ENCODE measurements at regions not wholly inside any gene's neighbourhood (a gene's known extent, or its start where the extent isn't known, plus 50 kb on each side); places are given as distances from the start of the nearest gene placed in this dataset.
"Not testable (repeated sequence)": the region's sequence is repeated elsewhere in the genome, so short reads cannot be mapped to it uniquely, and the experiment has no call there.

- Histone ChIP-seq H3K36me3 (ENCODE audit: control insufficient read depth, insufficient read depth, low read length) (no peaks in the 10 kb centered on the region), H3K27me3 (ENCODE audit: control insufficient read depth, insufficient read depth, low read length) (peaks cover 4% of the 10 kb centered on the region), H3K4me3 (ENCODE audit: low read length) (no peak overlapping the region), H3K9me3 (ENCODE audit: control insufficient read depth, low read depth, low read length) (no peaks in the 10 kb centered on the region), H3K27ac (ENCODE audit: low read length) (no peak overlapping the region), H3K4me1 (ENCODE audit: control insufficient read depth, insufficient read depth, low read length) (no peaks in the 10 kb centered on the region)
- WGBS (ENCODE audit: insufficient coverage, low lambda C conversion rate): no CpG with 5 or more reads among the region's 2 CpGs
- DNase-seq: no peak
Observed at GRCh38 chr7:27430105-27430504, 187.5 kb downstream of the EVX1 start.

- Histone ChIP-seq H3K4me3 (ENCODE audit: low read length) (no peak overlapping the region), H3K36me3 (ENCODE audit: control insufficient read depth, insufficient read depth, low read length) (no peaks in the 10 kb centered on the region), H3K9me3 (ENCODE audit: control insufficient read depth, low read depth, low read length) (no peaks in the 10 kb centered on the region), H3K27ac (ENCODE audit: low read length) (no peak overlapping the region), H3K4me1 (ENCODE audit: control insufficient read depth, insufficient read depth, low read length) (no peaks in the 10 kb centered on the region), H3K27me3 (ENCODE audit: control insufficient read depth, insufficient read depth, low read length) (peaks cover 4% of the 10 kb centered on the region)
- DNase-seq: no peak
- WGBS (ENCODE audit: insufficient coverage, low lambda C conversion rate): no CpG with 5 or more reads among the region's 3 CpGs
Observed at GRCh38 chr7:27431465-27431864, 188.9 kb downstream of the EVX1 start.

DNA sequence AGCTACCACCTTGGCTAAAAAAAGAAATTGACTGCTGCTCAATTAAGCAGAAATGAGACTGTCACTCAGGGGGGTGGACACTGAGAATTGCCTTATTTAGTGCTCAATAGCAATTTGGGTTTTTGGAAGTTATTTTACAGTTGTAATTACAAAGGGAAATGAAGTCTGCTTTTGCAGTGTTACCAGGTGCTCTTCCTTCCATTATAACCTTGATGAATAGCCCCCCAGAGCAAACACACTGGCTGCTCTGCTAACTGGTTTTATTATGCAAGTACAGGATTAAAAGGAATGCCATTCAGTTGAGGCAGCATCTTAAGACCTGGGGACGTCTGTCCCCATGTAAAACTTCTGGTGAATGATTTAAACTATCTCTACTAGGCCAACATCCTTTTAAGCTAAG, 191.0 kb downstream of the EVX1 start:
- no peak for DNase-seq

DNA sequence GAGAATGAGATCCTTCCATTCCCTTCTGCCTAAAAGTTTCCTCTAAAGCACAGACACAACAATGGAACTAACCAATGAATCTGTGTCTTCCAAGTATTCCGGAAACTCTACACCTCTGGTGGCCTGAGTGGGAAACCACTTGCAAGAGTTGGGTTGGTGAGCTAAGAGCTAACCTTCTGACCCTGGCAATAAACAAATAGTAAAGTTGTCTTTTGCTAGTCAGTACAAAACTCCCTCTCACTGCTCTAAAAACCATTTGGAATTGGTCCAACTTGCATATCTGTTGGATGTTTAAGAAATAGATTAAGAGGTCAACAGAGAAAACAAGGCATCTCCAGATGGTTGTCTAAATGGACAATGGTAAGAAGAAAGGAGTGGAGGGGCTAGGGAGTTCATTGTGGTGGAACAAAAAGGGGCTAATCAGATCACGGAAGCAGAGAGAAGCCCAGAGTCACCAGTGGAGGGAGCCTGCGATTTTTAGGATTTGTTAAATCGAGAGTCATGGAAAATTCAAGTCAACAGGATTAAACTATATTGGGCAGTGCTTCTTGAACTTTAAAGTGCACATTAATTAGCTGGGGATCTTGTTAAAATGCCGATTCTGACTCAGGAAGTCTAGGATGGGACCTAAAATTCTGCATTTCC, 192.3 kb downstream of the EVX1 start:
- no peak for DNase-seq
- no peaks in the 10 kb centered on the region for H3K36me3 ChIP-seq (ENCODE audit: control insufficient read depth, insufficient read depth, low read length)
- H3K4me3 ChIP-seq (ENCODE audit: low read length): no peak overlapping the region
- 79% methylated on average over 3 of the region's 5 CpGs for WGBS (ENCODE audit: insufficient coverage, low lambda C conversion rate)
- no peaks in the 10 kb centered on the region for H3K4me1 ChIP-seq (ENCODE audit: control insufficient read depth, insufficient read depth, low read length)
- H3K27me3 ChIP-seq (ENCODE audit: control insufficient read depth, insufficient read depth, low read length): peaks cover 4% of the 10 kb centered on the region
- H3K27ac ChIP-seq (ENCODE audit: low read length): no peak overlapping the region
- H3K9me3 ChIP-seq (ENCODE audit: control insufficient read depth, low read depth, low read length): no peaks in the 10 kb centered on the region

More for the DNA sequence above, 191.0 kb downstream of the EVX1 start:
- Histone ChIP-seq H3K27ac (ENCODE audit: low read length) (no peak overlapping the region), H3K4me1 (ENCODE audit: control insufficient read depth, insufficient read depth, low read length) (no peaks in the 10 kb centered on the region), H3K4me3 (ENCODE audit: low read length) (no peak overlapping the region), H3K36me3 (ENCODE audit: control insufficient read depth, insufficient read depth, low read length) (no peaks in the 10 kb centered on the region), H3K9me3 (ENCODE audit: control insufficient read depth, low read depth, low read length) (no peaks in the 10 kb centered on the region), H3K27me3 (ENCODE audit: control insufficient read depth, insufficient read depth, low read length) (peaks cover 4% of the 10 kb centered on the region)
- WGBS (ENCODE audit: insufficient coverage, low lambda C conversion rate): no CpG with 5 or more reads among the region's 1 CpG

DNA sequence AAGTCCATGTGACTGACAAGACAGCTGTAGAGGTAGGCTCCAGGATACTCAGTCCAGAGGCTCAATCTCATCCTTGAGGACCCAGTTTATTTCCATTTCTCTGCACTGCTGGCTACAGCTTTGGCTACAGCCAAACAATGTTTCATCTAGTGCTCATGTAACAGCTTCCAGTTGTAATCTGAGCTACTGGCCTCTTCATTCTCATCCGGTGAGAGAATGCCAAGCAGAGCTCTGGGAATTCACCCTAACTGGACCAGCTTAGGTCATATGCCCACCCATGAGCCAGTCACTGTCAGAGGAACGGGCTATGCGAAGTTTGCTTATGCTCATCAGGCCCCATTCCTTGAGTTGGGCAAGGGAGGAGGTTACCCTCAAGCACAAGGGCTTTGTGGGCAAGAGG, 192.9 kb downstream of the EVX1 start:
- no peaks in the 10 kb centered on the region for H3K9me3 ChIP-seq (ENCODE audit: control insufficient read depth, low read depth, low read length)
- H3K36me3 ChIP-seq (ENCODE audit: control insufficient read depth, insufficient read depth, low read length): no peaks in the 10 kb centered on the region
- H3K27ac ChIP-seq (ENCODE audit: low read length): no peak overlapping the region
- no peak for DNase-seq
- no peak overlapping the region for H3K4me3 ChIP-seq (ENCODE audit: low read length)
- H3K27me3 ChIP-seq (ENCODE audit: control insufficient read depth, insufficient read depth, low read length): peaks cover 6% of the 10 kb centered on the region
- no CpG with 5 or more reads among the region's 3 CpGs for WGBS (ENCODE audit: insufficient coverage, low lambda C conversion rate)
- no peaks in the 10 kb centered on the region for H3K4me1 ChIP-seq (ENCODE audit: control insufficient read depth, insufficient read depth, low read length)

GRCh38 chr7:27438881-27439589, 196.4 kb downstream of the EVX1 start:
- no peaks in the 10 kb centered on the region for H3K4me1 ChIP-seq (ENCODE audit: control insufficient read depth, insufficient read depth, low read length)
- WGBS (ENCODE audit: insufficient coverage, low lambda C conversion rate): 80% methylated on average over 2 of the region's 6 CpGs
- H3K4me3 ChIP-seq (ENCODE audit: low read length): no peak overlapping the region

DNA sequence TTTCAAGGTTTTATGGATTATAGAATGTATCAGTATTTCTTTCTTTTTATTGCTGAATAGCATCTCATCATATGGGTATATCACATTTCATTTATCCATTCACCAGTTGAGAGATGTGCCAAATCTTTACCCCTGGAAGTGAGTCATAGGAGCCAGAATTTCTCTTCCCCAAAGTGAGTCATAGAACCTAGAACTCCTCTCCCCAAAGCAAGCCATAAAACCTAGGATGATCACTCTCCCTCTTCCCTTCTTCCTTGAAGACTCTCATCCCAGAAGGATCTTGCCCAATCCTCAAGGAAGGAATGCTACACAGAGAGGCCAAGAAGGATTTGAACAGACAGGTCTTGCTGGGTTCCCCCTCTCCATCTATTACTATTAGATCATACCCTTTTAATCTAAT, 199.9 kb downstream of the EVX1 start:
- no peak overlapping the region for H3K4me3 ChIP-seq (ENCODE audit: low read length)

More at GRCh38 chr7:27438881-27439589, 196.4 kb downstream of the EVX1 start:
- no peaks in the 10 kb centered on the region for H3K36me3 ChIP-seq (ENCODE audit: control insufficient read depth, insufficient read depth, low read length)
- no peaks in the 10 kb centered on the region for H3K9me3 ChIP-seq (ENCODE audit: control insufficient read depth, low read depth, low read length)
- no peak for DNase-seq
- H3K27me3 ChIP-seq (ENCODE audit: control insufficient read depth, insufficient read depth, low read length): peaks cover 6% of the 10 kb centered on the region
- H3K27ac ChIP-seq (ENCODE audit: low read length): no peak overlapping the region

GRCh38 chr7:27449046-27449445, 206.4 kb downstream of the EVX1 start:
- H3K9me3 ChIP-seq (ENCODE audit: control insufficient read depth, low read depth, low read length); H3K27me3 ChIP-seq (ENCODE audit: control insufficient read depth, insufficient read depth, low read length); H3K4me3 ChIP-seq (ENCODE audit: low read length); DNase-seq; H3K4me1 ChIP-seq (ENCODE audit: control insufficient read depth, insufficient read depth, low read length); H3K36me3 ChIP-seq (ENCODE audit: control insufficient read depth, insufficient read depth, low read length); H3K27ac ChIP-seq (ENCODE audit: low read length): not testable (repeated sequence)
- no CpG with 5 or more reads among the region's 8 CpGs for WGBS (ENCODE audit: insufficient coverage, low lambda C conversion rate)

More for the DNA sequence above, 199.9 kb downstream of the EVX1 start:
- no peak for DNase-seq
- no peaks in the 10 kb centered on the region for H3K4me1 ChIP-seq (ENCODE audit: control insufficient read depth, insufficient read depth, low read length)
- H3K9me3 ChIP-seq (ENCODE audit: control insufficient read depth, low read depth, low read length): no peaks in the 10 kb centered on the region
- H3K36me3 ChIP-seq (ENCODE audit: control insufficient read depth, insufficient read depth, low read length): no peaks in the 10 kb centered on the region
- H3K27me3 ChIP-seq (ENCODE audit: control insufficient read depth, insufficient read depth, low read length): peaks cover 2% of the 10 kb centered on the region
- no peak overlapping the region for H3K27ac ChIP-seq (ENCODE audit: low read length)

GRCh38 chr7:27453702-27454405, 208.8 kb downstream of the HIBADH start:
- H3K36me3 ChIP-seq (ENCODE audit: control insufficient read depth, insufficient read depth, low read length): no peaks in the 10 kb centered on the region
- no peaks in the 10 kb centered on the region for H3K4me1 ChIP-seq (ENCODE audit: control insufficient read depth, insufficient read depth, low read length)
- no peak overlapping the region for H3K27ac ChIP-seq (ENCODE audit: low read length)
- H3K9me3 ChIP-seq (ENCODE audit: control insufficient read depth, low read depth, low read length): no peaks in the 10 kb centered on the region
- H3K27me3 ChIP-seq (ENCODE audit: control insufficient read depth, insufficient read depth, low read length): peaks cover 3% of the 10 kb centered on the region
- DNase-seq: no peak
- 80% methylated on average over 1 of the region's 8 CpGs for WGBS (ENCODE audit: insufficient coverage, low lambda C conversion rate)
- no peak overlapping the region for H3K4me3 ChIP-seq (ENCODE audit: low read length)

DNA sequence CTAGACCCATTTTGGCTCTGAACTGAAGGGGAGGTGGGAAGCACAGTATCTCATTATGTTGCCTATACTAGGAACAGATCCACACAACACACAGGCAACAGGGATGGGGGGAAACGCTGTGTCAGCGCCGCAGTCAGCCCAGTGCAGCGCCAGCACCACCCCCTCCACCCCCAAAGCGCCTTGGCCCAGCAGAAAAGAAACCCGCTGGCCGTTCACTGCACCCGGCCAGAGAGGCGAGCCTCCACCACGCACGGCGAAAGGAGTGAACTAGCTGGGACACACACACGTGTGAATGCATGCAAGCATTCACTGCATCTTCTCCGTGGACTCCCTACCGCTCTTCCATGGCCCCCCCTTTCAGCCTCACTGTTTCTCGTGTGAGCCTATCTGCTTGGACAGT, 205.6 kb downstream of the HIBADH start:
- not testable (repeated sequence) for H3K27ac ChIP-seq (ENCODE audit: low read length); H3K4me3 ChIP-seq (ENCODE audit: low read length); H3K36me3 ChIP-seq (ENCODE audit: control insufficient read depth, insufficient read depth, low read length); H3K9me3 ChIP-seq (ENCODE audit: control insufficient read depth, low read depth, low read length); DNase-seq; H3K27me3 ChIP-seq (ENCODE audit: control insufficient read depth, insufficient read depth, low read length); H3K4me1 ChIP-seq (ENCODE audit: control insufficient read depth, insufficient read depth, low read length)
- no CpG with 5 or more reads among the region's 16 CpGs for WGBS (ENCODE audit: insufficient coverage, low lambda C conversion rate)

Data from large intestine (tissue), 3 donors.